Upper lobe of right lung (tissue), 1 donor: ENCODE measurements at regions not wholly inside any gene's neighbourhood (a gene's known extent, or its start where the extent isn't known, plus 50 kb on each side); places are given as distances from the start of the nearest gene placed in this dataset.

Experiments used
- ATAC-seq: fragments of 200-7000 bp; cut with Tn5 transposase; one replicate; pipeline ENCODE4 v1.9.1; 2020; ENCODE audit warnings: mild to moderate bottlenecking, moderate library complexity
- DNase-seq: peaks from one replicate; pipeline ENCODE4 v3.0.0-alpha.2; 2020
- H3K27ac ChIP-seq: fragments of 200-600 bp; one replicate; pipeline ENCODE4 v1.8.0; 2022
- H3K27me3 ChIP-seq: fragments of 200-600 bp; one replicate; pipeline ENCODE4 v1.8.0; 2022; ENCODE audit warnings: mild to moderate bottlenecking
- H3K36me3 ChIP-seq: fragments of 200-600 bp; one replicate; pipeline ENCODE4 v1.8.0; 2022
- H3K4me1 ChIP-seq: fragments of 200-600 bp; one replicate; pipeline ENCODE4 v1.8.0; 2022
- H3K4me3 ChIP-seq: fragments of 200-600 bp; one replicate; pipeline ENCODE4 v1.8.0; 2022; ENCODE audit warnings: mild to moderate bottlenecking
- H3K9me3 ChIP-seq: fragments of 200-600 bp; one replicate; pipeline ENCODE4 v1.8.0; 2022
- intact Hi-C: fragments of 100-400 bp; cut with DNase I; formaldehyde crosslinking; loops from one replicate; pipeline ENCODE4 v1.11.0; 2022
- TF ChIP-seq, protein P1 (sequence below): fragments of 200-600 bp; IDR thresholded peaks from one replicate; pipeline ENCODE4 v1.8.0; 2022; ENCODE audit warnings: antibody characterized with exemption
- donor health status: DM: no; HTN: yes; CAD: no; lungs with severe emphysema.

DNA sequence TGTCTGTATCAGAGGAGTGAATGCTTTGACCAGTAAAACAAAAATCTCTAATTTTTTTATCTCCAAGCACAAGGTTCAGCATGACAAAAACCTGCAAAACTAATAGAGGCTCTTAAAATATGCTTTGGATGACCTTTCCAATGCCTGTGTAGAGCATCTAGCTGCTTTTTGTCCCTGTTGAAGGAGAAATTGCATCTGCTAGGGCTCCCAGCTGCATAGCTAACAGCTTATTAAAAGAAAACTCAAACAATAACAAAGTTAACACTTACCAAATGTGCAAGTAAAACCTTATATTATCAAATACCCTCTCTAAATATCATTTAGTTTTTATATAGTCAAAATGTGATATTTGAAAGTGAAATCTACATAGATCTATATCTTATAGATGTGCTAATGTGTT is 378.6 kb downstream of the CD109 start:
- Histone ChIP-seq H3K36me3 (no peaks in the 10 kb centered on the region), H3K27ac (no peak overlapping the region), H3K27me3 (no peaks in the 10 kb centered on the region), H3K4me1 (no peaks in the 10 kb centered on the region), H3K9me3 (no peaks in the 10 kb centered on the region), H3K4me3 (no peak overlapping the region)
- ATAC-seq = no peak
- TF ChIP-seq, protein P1, sequence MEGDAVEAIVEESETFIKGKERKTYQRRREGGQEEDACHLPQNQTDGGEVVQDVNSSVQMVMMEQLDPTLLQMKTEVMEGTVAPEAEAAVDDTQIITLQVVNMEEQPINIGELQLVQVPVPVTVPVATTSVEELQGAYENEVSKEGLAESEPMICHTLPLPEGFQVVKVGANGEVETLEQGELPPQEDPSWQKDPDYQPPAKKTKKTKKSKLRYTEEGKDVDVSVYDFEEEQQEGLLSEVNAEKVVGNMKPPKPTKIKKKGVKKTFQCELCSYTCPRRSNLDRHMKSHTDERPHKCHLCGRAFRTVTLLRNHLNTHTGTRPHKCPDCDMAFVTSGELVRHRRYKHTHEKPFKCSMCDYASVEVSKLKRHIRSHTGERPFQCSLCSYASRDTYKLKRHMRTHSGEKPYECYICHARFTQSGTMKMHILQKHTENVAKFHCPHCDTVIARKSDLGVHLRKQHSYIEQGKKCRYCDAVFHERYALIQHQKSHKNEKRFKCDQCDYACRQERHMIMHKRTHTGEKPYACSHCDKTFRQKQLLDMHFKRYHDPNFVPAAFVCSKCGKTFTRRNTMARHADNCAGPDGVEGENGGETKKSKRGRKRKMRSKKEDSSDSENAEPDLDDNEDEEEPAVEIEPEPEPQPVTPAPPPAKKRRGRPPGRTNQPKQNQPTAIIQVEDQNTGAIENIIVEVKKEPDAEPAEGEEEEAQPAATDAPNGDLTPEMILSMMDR = no peak
- no peak for DNase-seq
- intact Hi-C loops = no loop called here

DNA sequence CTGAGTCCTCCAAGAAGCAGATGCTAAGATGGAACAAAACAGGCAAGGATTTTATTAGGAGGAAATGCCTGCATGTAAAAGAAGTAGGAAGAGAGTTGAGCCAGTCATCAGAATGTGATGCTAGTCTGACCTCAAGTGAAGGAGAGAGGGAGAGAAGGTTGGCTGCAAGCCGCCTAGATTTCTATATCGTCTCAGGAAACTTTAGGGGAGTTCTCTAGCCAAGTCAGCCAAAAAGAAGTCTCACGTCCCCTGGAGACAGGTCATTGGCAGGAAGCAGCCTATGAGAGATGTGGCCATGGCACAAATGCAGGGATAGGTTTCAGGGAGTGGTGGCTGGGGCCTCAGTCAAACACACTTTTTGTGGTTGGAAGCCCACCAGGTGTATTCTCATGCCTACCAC is 378.0 kb downstream of the CD109 start:
- no peak for ATAC-seq
- no peak overlapping the region for H3K27ac ChIP-seq
- TF ChIP-seq, protein P1 = no peak
- no peaks in the 10 kb centered on the region for H3K27me3 ChIP-seq
- H3K36me3 ChIP-seq = no peaks in the 10 kb centered on the region
- intact Hi-C loops = no loop called here
- no peaks in the 10 kb centered on the region for H3K4me1 ChIP-seq
- no peak for DNase-seq
- H3K9me3 ChIP-seq = no peaks in the 10 kb centered on the region
- H3K4me3 ChIP-seq = no peak overlapping the region

DNA sequence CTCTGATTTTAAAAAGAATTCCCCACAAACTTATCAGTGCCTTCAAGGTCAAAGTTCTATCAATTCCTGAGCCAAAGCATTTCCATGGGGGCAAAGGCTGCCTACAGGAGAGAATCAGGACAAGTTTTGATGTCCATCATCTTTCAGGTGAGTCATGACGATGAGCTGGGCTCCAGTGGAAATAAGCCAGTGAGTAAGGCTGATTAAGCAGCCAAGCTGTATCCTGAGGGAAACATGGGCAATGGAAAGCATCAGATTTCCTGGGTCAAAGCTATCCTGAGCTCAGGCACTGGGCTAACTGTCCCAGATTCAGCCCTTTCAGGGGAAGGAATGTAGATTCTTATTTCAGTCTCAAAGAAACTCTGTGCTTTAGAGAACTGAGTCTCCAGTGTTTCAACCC is 377.4 kb downstream of the CD109 start:
- TF ChIP-seq, protein P1 = no peak
- DNase-seq (no peak), ATAC-seq (no peak)
- Histone ChIP-seq H3K36me3 (no peaks in the 10 kb centered on the region), H3K27me3 (no peaks in the 10 kb centered on the region), H3K9me3 (no peaks in the 10 kb centered on the region), H3K27ac (no peak overlapping the region), H3K4me3 (no peak overlapping the region), H3K4me1 (no peaks in the 10 kb centered on the region)
- intact Hi-C loops = no loop called here

DNA sequence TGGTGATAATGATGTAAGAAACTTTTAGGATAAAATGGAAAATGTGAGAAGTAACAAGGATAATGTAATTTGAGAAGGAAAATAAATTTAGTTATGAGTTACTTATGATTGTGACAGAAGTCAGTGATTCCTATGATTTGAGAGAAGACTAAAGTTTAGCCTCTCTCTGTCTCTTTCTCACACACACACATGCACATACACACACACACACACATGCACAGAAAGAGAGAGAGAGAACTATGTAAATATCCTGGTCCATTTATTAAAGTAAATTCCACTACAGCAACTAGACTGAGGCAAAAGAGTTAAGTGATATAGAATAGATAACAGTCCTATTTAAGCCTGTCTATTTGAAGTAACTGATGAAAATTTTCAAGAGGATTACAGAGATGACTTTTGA is 375.2 kb downstream of the CD109 start:
- Histone ChIP-seq H3K27me3 (no peaks in the 10 kb centered on the region), H3K4me1 (no peaks in the 10 kb centered on the region), H3K36me3 (no peaks in the 10 kb centered on the region), H3K9me3 (no peaks in the 10 kb centered on the region), H3K27ac (no peak overlapping the region), H3K4me3 (no peak overlapping the region)
- intact Hi-C loops = no loop called here
- no peak for ATAC-seq
- TF ChIP-seq, protein P1 = no peak
- no peak for DNase-seq

DNA sequence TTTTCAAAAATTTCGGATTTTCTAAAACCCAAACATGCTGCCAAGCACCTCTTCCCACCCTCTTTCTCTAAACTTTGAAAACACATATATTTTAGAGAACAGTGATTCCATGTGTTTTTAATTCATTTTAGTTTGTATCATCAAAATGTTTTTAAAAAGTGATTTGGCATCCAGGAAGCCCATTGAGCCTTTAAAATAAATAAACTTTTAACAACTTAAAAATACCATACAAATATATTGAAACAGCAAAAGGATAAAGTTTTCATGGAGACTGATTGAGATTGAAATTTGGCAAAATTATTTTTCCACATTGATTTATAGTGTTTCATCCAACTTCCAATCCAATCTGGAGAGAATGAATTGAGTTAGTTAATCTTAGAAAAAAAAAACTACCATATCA is 374.7 kb downstream of the CD109 start:
- Histone ChIP-seq H3K9me3 (no peaks in the 10 kb centered on the region), H3K27ac (no peak overlapping the region), H3K4me3 (no peak overlapping the region), H3K36me3 (no peaks in the 10 kb centered on the region), H3K4me1 (no peaks in the 10 kb centered on the region), H3K27me3 (no peaks in the 10 kb centered on the region)
- no peak for DNase-seq
- TF ChIP-seq, protein P1 = no peak
- ATAC-seq = no peak
- intact Hi-C loops = no loop called here

DNA sequence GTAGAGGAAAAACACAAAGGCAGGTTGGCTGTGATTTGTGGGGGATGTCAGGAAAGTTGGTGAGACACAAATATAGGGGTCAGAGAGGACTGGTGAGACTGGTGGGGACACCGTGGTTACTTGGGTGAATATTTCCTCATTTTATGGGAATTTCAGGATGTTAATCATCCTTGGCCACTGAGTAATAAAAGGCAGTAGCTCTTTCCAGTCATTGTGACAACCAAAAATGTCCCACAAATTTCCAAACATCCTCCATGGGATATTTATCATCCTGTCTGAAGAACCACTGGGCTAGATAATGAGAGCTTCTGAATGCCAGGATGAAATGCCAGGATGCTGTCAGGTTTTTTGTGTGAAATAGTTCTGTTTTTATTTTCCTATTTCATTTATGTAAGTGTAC is 374.1 kb downstream of the CD109 start:
- TF ChIP-seq, protein P1 = no peak
- intact Hi-C loops = no loop called here
- H3K36me3 ChIP-seq = no peaks in the 10 kb centered on the region
- no peak overlapping the region for H3K27ac ChIP-seq
- no peak for ATAC-seq
- no peak overlapping the region for H3K4me3 ChIP-seq
- no peaks in the 10 kb centered on the region for H3K9me3 ChIP-seq
- H3K4me1 ChIP-seq = no peaks in the 10 kb centered on the region
- no peak for DNase-seq
- no peaks in the 10 kb centered on the region for H3K27me3 ChIP-seq
